CD4-positive, alpha-beta memory T cell (primary cell): ENCODE measurements at regions not wholly inside any gene's neighbourhood (a gene's known extent, or its start where the extent isn't known, plus 50 kb on each side); places are given as distances from the start of the nearest gene placed in this dataset.

Experiments used
- CTCF ChIA-PET: fragments of 350-600 bp; sonication (Branson Sonifier 250); formaldehyde crosslinking; loops from one replicate; lab custom pipeline; 2021; ENCODE audit warnings: inconsistent platforms; ENCODE audit not compliant: partially characterized antibody; lab: Charles Lee
- POLR2A ChIA-PET: fragments of 350-600 bp; sonication (Branson Sonifier 250); formaldehyde crosslinking; loops from one replicate; lab custom pipeline; 2021; ENCODE audit not compliant: partially characterized antibody; lab: Charles Lee
- DNase-seq, 5 donors: peaks; one replicate each; pipeline versions ENCODE4 v3.0.0 to v3.0.0-alpha.2; 2020 to 2022; ENCODE audit warnings: mixed read lengths in 1 of 5
- H3K27ac ChIP-seq: one replicate; pipeline ENCODE4 v1.7.0; 2013; ENCODE audit warnings: low read depth, low read length
- H3K27me3 ChIP-seq: 2 replicates; pipeline ENCODE4 v1.7.0; 2013; ENCODE audit warnings: mild to moderate bottlenecking, low read length, moderate library complexity; ENCODE audit not compliant: insufficient read depth
- H3K36me3 ChIP-seq: 2 replicates; pipeline ENCODE4 v1.7.0; 2013; ENCODE audit warnings: mild to moderate bottlenecking, low read length, moderate library complexity; ENCODE audit not compliant: insufficient read depth
- H3K4me1 ChIP-seq: 2 replicates; pipeline ENCODE4 v1.7.0; 2013; ENCODE audit warnings: mild to moderate bottlenecking, low read length, moderate library complexity; ENCODE audit not compliant: insufficient read depth
- H3K4me3 ChIP-seq, 2 donors: one replicate each; pipeline ENCODE4 v1.7.0; 2013; ENCODE audit warnings: low read length in 2 of 2, mild to moderate bottlenecking in 1 of 2
- H3K9me3 ChIP-seq, 2 donors: one replicate each; pipeline ENCODE4 v1.7.0; 2013; ENCODE audit warnings: low read length in 2 of 2, control low read depth in 1 of 2; ENCODE audit not compliant: control insufficient read depth in 1 of 2
- H3K27ac Mint-ChIP-seq, 7 donors: one replicate each; pipeline ENCODE4 v1.8.0; 2020 to 2021; ENCODE audit warnings: mixed read lengths in 7 of 7, mild to moderate bottlenecking in 6 of 7, inconsistent platforms in 3 of 7, moderate library complexity in 3 of 7
- H3K27me3 Mint-ChIP-seq, 2 donors: one replicate each; pipeline ENCODE4 v1.8.0; 2020 to 2021; ENCODE audit warnings: mixed read lengths in 2 of 2
- H3K36me3 Mint-ChIP-seq, 2 donors: one replicate each; pipeline ENCODE4 v1.8.0; 2020 to 2021; ENCODE audit warnings: mixed read lengths in 2 of 2, inconsistent platforms in 1 of 2, mild to moderate bottlenecking in 1 of 2
- H3K4me1 Mint-ChIP-seq, 4 donors: one replicate each; pipeline ENCODE4 v1.8.0; 2020 to 2021; ENCODE audit warnings: mixed read lengths in 4 of 4, mild to moderate bottlenecking in 1 of 4
- H3K4me3 Mint-ChIP-seq, 8 donors: one replicate each; pipeline ENCODE4 v1.8.0; 2020 to 2021; ENCODE audit warnings: mixed read lengths in 8 of 8, mild to moderate bottlenecking in 7 of 8, moderate library complexity in 6 of 8, inconsistent platforms in 3 of 8
- H3K9me3 Mint-ChIP-seq, 8 donors: one replicate each; pipeline ENCODE4 v1.8.0; 2020 to 2021; ENCODE audit warnings: mixed read lengths in 8 of 8, mild to moderate bottlenecking in 5 of 8, inconsistent platforms in 3 of 8, moderate library complexity in 1 of 8
- intact Hi-C: fragments of 100-400 bp; cut with micrococcal nuclease; formaldehyde crosslinking; loops from one replicate; pipeline ENCODE4 v1.15.1; 2023

GRCh38 chrX:30161043-30161442 lies 54.3 kb upstream of the MAGEB2 start:
- Histone ChIP-seq H3K27ac (no peak overlapping the region), H3K36me3 (no peaks in the 10 kb centered on the region), H3K27me3 (no peaks in the 10 kb centered on the region), H3K9me3 (no peaks in the 10 kb centered on the region), H3K4me3 (no peak overlapping the region), H3K4me1 (no peaks in the 10 kb centered on the region)
- intact Hi-C loops: no loop called here
- DNase-seq: no peak
- ChIA-PET POLR2A (no interaction called here), CTCF (no interaction called here)
- Mint-ChIP-seq H3K27ac (no peak overlapping the region), H3K36me3 (no peaks in the 10 kb centered on the region), H3K27me3 (no peaks in the 10 kb centered on the region), H3K4me3 (no peak overlapping the region), H3K9me3 (peaks cover 0 to 3% (median 0%) of the 10 kb centered on the region in 8 donors), H3K4me1 (no peaks in the 10 kb centered on the region)
